Right atrium auricular region (tissue), 2 donors: ENCODE measurements at regions not wholly inside any gene's neighbourhood (a gene's known extent, or its start where the extent isn't known, plus 50 kb on each side); places are given as distances from the start of the nearest gene placed in this dataset.

ENCODE experiments used
- DNase-seq: peaks from one replicate; pipeline ENCODE4 v3.0.0-alpha.2; 2019; ENCODE audit warnings: low spot score
- H3K27ac ChIP-seq, 2 donors: fragments of 200-600 bp; sonication (generic); 1 replicate in 1 of 2; 2 replicates in 1 of 2; pipeline ENCODE4 v1.5.1; 2016 to 2019
- H3K27me3 ChIP-seq, 2 donors: fragments of 200-600 bp; sonication (generic); one replicate each; pipeline versions ENCODE4 v1.5.1 to v1.6.0; 2017 to 2019
- H3K36me3 ChIP-seq: fragments of 200-600 bp; sonication (generic); one replicate; pipeline ENCODE4 v1.5.1; 2016
- H3K4me1 ChIP-seq, 2 donors: fragments of 200-600 bp; sonication (generic); one replicate each; pipeline versions ENCODE4 v1.5.1 to v1.6.0; 2017 to 2019
- H3K4me3 ChIP-seq, 2 donors: fragments of 200-600 bp; sonication (generic); 1 replicate in 1 of 2; 2 replicates in 1 of 2; pipeline ENCODE4 v1.5.1; 2017 to 2019; ENCODE audit warnings: mild to moderate bottlenecking in 1 of 2, moderate library complexity in 1 of 2
- H3K9me3 ChIP-seq, 2 donors: fragments of 200-600 bp; sonication (generic); one replicate each; pipeline ENCODE4 v1.5.1; 2019
- TF ChIP-seq, protein P1 (sequence below), 2 donors: fragments of 200-600 bp; sonication (generic); IDR thresholded peaks; one replicate each; pipeline ENCODE4 v1.5.1; 2019; ENCODE audit warnings: antibody characterized with exemption in 2 of 2

DNA sequence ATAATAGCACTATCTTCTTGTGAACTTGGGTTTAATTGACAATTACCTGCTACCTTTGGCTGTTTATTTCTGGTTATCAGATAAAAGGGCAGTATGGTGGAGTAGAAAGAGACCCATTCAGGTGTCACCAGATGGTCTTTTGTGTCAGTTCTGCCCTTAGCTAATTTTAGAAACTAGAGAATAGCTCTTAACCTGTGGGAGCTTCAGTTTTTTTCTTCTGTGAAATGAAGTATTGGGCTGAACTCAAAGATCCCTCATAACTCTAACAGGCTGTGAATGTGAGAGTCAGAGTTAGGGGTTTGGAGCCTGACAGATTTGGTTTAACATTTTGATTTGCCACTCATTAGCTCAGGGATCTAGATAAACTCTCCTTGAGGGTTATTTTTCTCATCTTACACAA lies 335.2 kb downstream of the PPP1R2C start:
- Histone ChIP-seq H3K27ac (no peak overlapping the region), H3K4me1 (no peaks in the 10 kb centered on the region), H3K9me3 (peaks cover 0 to 13% of the 10 kb centered on the region in 2 donors), H3K36me3 (no peaks in the 10 kb centered on the region), H3K27me3 (no peaks in the 10 kb centered on the region), H3K4me3 (no peak overlapping the region)
- TF ChIP-seq, protein P1, sequence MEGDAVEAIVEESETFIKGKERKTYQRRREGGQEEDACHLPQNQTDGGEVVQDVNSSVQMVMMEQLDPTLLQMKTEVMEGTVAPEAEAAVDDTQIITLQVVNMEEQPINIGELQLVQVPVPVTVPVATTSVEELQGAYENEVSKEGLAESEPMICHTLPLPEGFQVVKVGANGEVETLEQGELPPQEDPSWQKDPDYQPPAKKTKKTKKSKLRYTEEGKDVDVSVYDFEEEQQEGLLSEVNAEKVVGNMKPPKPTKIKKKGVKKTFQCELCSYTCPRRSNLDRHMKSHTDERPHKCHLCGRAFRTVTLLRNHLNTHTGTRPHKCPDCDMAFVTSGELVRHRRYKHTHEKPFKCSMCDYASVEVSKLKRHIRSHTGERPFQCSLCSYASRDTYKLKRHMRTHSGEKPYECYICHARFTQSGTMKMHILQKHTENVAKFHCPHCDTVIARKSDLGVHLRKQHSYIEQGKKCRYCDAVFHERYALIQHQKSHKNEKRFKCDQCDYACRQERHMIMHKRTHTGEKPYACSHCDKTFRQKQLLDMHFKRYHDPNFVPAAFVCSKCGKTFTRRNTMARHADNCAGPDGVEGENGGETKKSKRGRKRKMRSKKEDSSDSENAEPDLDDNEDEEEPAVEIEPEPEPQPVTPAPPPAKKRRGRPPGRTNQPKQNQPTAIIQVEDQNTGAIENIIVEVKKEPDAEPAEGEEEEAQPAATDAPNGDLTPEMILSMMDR (IDR thresholded peaks at IDR 0.05), result no peak
- no peak for DNase-seq

DNA sequence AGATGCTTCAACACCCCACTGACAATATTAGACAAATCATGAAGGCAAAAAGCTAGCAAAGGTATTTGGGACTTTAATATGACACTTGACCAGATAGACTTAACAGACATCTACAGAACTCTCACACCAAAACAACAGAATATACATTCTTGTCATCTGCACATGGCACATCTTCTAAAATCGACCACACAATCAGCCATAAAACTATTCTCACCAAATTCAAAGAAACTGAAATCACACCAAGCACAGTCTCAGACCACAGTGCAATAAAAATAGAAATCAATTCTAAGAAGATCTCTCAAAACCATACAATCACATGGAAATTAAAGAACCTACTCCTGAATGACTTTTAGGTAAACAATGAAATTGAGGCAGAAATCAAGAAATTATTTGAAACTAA lies 340.8 kb downstream of the PPP1R2C start:
- no peak overlapping the region for H3K27ac ChIP-seq
- no peaks in the 10 kb centered on the region for H3K36me3 ChIP-seq
- no peak overlapping the region for H3K4me3 ChIP-seq
- no peaks in the 10 kb centered on the region for H3K9me3 ChIP-seq
- no peaks in the 10 kb centered on the region for H3K27me3 ChIP-seq
- DNase-seq, result no peak
- TF ChIP-seq, protein P1 (IDR thresholded peaks at IDR 0.05), result no peak
- no peaks in the 10 kb centered on the region for H3K4me1 ChIP-seq

DNA sequence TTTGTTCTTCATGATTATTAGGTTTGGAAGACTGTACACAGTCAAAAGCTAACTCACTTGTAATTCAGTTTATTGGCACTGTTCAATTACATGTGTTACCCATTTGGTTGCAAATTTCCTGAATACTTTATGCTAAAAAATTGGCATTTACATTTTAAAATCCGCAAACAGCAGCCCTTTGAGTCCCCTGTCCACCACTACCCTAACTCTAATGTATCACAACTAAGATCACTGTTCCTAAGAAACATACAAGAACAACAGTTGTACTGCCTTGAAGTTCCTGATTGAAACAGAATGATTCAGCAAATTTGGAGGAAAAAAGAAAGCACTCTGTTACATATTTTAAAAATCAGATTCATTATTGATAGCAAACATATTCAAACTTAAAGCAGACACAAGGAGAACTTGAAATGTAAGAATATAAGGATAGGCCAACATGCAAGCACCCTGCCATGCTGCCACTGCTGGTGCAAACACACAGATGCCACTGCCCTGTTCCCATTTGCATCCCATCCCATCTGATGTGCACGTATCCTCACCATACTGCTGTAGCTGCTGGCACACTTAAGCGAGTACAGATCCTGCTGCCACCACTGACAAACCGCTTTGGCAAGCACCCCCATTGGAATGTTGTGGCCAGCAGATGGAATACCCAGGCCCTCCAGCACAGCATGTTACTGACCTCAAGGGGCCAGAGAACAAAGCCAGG lies 343.4 kb downstream of the PPP1R2C start:
- TF ChIP-seq, protein P1 (IDR thresholded peaks at IDR 0.05), result no peak
- H3K27me3 ChIP-seq, result no peaks in the 10 kb centered on the region
- no peaks in the 10 kb centered on the region for H3K9me3 ChIP-seq
- no peaks in the 10 kb centered on the region for H3K4me1 ChIP-seq
- no peak overlapping the region for H3K27ac ChIP-seq
- DNase-seq, result no peak
- H3K36me3 ChIP-seq, result no peaks in the 10 kb centered on the region
- H3K4me3 ChIP-seq, result no peak overlapping the region

DNA sequence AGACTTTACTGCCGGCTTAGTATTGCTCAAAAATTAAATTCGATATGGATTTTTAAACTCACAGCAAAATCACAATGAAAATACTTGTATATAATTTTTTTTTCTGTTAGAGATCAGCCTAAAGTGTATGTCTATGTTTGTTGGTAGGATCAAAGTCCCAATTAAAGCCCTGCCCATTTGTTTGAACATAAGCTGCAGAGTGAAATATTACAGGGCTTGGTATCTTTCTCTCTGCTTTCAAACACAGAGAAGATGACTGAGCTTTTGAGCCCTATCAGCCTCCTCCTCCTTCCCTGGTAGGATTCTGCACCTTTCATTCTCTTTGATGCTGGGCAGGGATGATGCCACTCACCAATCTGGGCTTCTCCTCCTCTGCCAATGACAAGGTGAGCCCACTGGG lies 345.4 kb downstream of the PPP1R2C start:
- Histone ChIP-seq H3K9me3 (no peaks in the 10 kb centered on the region), H3K27me3 (no peaks in the 10 kb centered on the region), H3K4me3 (no peak overlapping the region), H3K4me1 (no peaks in the 10 kb centered on the region), H3K36me3 (no peaks in the 10 kb centered on the region), H3K27ac (no peak overlapping the region)
- no peak for DNase-seq
- TF ChIP-seq, protein P1 (IDR thresholded peaks at IDR 0.05), result no peak

DNA sequence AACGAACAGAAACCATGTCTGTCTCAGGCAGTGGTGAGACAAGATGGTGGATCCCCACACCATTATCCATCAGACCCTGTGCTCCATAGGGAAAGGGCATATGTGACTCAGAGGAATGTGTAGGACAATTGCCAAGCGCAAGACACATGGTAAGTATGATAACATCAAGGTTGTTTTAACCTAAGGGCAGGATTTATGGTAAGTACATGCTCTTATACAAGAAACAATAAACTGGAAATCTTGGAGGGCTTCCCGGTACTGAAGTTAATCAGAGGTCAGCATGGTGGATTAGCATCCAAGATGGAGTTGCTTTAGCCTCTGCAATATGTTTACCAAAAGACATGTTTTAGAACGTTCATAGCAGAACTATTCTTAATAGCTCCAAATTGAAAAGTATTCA lies 355.0 kb downstream of the PPP1R2C start:
- TF ChIP-seq, protein P1 (IDR thresholded peaks at IDR 0.05), result no peak
- DNase-seq, result no peak
- Histone ChIP-seq H3K27ac (no peak overlapping the region), H3K36me3 (no peaks in the 10 kb centered on the region), H3K9me3 (no peaks in the 10 kb centered on the region), H3K4me1 (no peaks in the 10 kb centered on the region), H3K27me3 (no peaks in the 10 kb centered on the region), H3K4me3 (no peak overlapping the region)

DNA sequence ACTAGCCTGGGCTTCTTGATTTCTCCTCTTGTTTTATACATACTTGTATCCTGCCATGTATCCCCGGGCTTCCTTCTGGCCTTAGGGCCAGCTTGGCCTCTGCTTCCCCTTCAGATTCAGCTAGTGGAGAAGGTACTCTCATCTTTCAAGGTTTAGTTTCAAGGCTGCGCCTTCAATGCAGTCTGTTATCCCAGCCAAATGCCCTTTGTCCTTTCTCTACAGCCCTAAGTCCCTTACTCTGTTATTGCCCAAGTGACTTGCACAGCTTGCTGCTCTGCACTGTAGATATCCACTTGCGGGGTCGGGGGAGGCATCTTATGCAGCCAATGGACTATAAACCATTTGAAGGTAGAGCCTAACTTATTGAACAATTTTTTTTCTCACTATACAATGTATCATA lies 357.5 kb downstream of the PPP1R2C start:
- Histone ChIP-seq H3K4me1 (no peaks in the 10 kb centered on the region), H3K4me3 (no peak overlapping the region), H3K27me3 (no peaks in the 10 kb centered on the region), H3K27ac (no peak overlapping the region), H3K9me3 (no peaks in the 10 kb centered on the region), H3K36me3 (no peaks in the 10 kb centered on the region)
- DNase-seq, result no peak
- TF ChIP-seq, protein P1 (IDR thresholded peaks at IDR 0.05), result no peak
